HG03103 (cell line): ENCODE measurements at regions not wholly inside any gene's neighbourhood (a gene's known extent, or its start where the extent isn't known, plus 50 kb on each side); places are given as distances from the start of the nearest gene placed in this dataset.

Experiments used
- ATAC-seq: cut with Tn5 transposase; IDR thresholded peaks from one replicate; pipeline ENCODE4 v1.9.1; 2021; ENCODE audit warnings: low read depth; ENCODE audit not compliant: unreplicated experiment

DNA sequence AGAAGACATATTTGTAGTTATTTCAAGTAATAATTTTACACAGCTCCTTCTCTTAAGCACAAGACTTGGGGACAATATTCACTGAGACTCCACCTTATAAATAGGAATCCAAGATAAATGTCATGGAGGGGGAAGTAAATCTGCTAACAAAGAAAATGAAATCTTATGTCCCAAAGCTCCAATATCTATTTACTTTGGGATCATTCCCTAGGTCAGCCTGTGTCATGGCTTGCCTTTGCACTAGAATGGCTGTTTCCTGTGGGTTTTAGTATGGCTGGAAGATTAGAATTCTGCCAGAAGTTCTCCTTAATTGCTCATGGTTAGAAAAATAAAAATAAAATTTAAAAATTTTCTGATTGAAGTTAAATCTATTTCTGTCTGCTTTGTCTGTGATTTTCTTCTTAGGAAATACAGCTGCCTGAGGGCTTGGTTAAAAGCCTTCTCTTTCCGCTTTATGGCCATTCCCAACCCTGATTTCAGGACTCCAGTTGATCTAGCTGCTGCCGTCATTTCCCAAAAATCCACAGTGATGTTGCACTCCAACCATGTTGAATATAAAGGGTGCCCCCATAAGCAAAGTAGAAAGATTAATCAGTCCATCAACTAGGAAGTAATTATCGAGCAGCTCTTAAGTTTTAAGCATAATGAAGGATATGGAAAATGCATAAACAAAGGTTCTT, 326.4 kb upstream of the LYPLAL1 start:
- no peak for ATAC-seq

DNA sequence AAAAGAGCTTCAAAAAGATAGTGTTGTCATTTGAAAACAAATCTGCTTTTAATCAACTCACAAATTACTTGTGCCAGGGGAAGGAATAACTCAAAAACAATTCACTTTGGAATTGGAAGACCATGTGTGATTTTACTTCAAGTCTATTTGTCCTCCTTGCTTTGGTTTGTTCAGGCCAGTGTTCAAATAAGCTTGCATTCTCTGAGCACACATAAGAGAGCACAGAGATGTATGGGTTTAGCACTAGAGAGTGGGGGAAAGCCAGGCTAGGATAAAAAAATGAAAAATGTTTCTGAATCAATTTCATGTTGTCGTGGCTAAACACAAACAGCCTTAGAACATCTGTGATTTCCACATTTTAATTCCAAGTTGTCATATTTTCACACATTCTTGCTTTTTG, 325.7 kb upstream of the LYPLAL1 start:
- no peak for ATAC-seq

DNA sequence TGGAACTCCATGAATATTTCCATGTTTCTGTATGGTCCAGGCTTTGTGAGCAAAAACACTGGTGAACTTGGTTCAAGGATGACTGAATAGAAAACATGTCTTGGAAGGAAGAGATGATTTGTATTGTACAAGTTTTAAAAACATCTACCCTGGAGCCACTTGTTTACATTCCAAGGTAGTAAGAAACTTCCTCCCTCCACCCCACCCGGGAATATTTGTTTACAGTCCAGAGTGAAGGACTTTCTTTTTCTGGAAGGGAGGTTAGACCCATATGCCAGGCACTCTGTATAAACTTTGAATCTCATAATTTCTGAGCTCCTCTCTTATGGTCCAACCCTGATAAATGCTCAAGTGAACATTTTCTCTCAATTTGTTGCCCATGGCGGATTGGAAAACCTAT, 323.3 kb upstream of the LYPLAL1 start:
- ATAC-seq = no peak

DNA sequence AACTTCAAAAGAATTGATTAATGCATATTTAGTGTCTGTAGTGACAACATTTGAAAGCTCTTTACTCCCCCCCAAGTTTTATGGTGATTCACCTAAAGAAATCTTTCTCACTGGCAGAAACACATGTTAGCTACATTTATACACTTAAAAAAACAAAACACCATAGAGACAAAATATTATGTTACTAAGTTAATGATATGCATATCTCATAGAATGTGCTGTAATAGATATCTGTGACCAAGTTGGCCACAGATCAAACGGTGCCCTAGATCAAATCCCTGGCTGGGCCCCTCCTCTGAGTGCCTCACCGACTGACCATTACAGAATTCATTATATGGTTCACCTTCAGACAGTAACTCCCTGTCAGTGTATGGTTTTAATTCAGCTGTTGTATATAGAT, 322.1 kb upstream of the LYPLAL1 start:
- no peak for ATAC-seq

DNA sequence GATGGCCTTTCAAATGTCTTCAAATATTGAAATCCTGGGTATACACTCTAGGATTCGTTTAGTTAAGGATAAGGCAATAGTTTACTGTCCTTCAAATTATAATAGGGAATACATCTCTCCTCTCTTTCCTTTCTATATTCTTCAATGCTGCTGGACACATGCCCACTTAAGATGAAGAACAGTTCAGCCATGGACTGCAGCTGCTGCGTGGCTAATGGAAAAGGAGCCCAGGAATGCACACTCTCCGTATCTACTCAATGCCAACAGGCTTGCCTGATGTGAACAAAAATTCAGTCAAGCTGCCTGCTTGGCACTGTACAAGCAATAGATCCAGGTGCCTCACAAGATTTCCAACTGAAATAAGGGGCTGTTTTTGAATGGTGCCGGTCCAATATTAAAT, 321.2 kb upstream of the LYPLAL1 start:
- ATAC-seq = no peak

DNA sequence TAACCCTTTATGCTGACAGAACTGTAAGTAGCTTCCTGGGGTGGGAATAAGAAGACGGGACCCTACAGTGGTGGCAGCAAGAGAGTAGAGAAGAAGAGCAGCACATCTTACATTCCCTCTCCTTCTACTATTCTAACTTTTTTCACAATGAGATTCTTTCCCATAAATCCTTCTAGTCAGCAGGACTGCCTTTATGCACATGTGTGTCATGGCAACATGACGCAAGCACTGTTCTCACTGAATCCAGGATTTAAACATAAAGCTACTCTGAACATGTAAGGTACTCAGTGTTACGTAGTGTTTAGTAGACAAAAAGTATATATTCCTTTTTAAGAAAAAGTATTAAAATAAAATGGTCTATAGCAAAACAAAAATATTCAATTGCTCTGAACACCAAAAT, 309.7 kb upstream of the LYPLAL1 start:
- no peak for ATAC-seq

DNA sequence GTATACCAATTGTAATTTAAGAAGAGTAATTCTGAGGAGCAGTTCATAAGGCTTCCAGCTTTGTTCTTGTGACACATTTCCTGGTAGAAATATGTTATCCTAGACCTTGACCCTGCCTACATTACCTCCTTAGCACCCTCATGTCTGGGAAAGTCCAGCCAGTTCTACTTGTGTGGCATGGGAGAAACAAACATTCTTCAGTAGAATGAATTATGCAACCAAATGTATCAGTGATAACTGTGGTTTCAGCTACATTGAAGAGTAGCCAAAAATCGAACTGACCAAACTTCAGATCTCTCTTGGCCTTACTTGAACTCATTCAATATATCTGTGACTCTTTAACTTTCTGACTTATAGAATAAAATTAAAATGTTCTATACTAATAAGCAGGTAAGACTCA, 308.1 kb upstream of the LYPLAL1 start:
- no peak for ATAC-seq

DNA sequence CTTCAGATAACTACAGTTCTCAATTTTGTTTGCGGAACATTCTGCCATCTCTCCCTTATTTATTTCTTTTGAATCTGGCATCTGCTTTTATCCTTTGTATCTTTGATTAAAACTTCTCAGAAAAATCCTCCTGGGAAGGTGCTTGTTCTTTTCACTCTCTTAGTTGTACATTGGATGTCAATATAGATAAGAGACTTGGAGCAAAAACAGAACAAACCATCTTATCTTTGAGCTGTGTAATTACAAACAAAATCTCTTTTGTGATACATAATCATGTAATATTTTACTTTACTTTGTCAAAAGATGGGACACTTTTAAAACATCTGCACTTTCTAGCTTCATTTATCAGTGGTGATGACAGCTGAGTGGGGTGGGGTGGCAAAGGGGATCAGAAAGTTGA, 307.2 kb upstream of the LYPLAL1 start:
- ATAC-seq = no peak

DNA sequence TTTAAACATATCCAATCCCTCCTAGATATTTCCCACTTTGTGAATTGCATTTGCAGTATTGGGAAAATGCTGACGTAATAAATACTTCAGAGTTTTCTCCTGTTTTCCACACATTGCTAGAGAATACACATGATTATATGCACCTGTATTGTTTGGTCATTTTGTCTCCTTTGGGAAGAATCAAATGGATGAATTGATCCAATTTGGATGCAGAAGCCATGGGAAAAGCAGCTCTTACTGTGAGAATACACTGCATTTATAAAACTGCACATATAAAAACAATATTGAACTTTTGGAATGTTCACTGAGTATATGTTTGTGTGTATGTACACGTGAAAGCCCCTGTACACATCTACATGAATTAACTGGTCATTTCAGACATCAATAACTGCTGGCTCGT, 306.6 kb upstream of the LYPLAL1 start:
- ATAC-seq = no peak

DNA sequence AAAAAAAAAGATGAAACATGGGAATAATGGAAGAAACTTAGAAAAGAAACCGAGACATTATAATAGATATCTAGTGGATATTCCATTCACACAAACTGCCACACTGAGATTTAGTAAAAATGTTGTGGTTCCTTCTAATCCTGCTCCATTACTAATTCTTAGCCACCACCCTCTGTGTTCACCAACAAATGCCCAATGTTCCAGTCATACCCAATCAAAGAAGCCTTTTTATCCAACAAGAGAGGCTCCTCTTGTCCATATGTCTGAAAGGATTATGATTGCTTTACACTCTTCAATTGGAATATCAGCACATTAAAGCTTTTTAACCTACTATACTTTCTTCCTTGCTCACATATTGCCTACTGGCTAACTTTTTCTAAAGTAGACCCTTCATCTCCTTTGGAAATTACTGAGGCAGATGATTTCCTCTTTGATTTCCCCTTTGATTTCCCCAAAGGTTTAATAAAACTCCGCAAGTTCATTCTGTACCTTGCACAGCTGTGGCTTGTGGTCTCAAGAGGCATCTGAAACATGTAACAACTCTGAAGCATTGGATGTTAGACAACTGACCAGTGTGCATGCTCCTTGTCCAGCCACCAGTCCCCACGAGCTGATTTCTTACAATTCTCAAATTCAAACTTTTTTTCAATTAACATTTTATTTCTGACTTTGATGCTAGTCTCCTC, 305.6 kb upstream of the LYPLAL1 start:
- no peak for ATAC-seq

DNA sequence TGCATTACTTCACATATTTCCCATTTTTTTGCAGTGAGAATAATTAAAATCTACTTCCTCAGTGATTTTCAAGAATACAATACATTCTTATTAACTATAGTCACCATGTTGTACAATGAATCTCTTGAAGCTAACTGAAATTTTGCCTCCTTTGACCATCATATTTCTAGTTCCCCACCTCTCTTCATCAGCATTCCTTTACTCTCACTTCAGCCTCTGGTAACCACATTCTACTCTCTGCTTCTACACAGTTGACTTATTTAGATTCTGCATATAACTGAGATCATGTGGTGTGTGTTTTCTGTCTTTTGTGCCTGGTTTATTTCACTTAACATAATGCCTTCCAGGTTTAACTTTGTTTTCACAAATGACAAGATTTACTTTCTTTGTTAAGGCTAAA, 304.4 kb upstream of the LYPLAL1 start:
- ATAC-seq = no peak

DNA sequence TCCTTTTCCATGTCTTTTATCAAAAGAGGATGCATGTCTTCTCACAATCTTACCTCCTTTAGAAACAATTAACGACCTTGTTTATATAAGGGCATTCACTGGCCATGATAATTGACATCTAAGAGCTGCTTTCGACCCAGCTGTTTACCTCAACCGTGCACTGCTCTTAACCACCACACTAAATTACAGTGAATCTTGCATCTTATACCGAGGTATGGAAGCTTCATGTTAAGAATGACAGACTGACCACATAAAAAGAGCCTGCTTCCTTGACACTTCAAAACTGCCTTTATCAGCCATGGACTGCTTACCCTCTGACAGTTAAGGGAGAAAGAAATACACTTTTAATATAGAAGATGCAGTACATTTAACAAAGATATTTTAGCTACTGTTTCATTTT, 301.7 kb upstream of the LYPLAL1 start:
- no peak for ATAC-seq

DNA sequence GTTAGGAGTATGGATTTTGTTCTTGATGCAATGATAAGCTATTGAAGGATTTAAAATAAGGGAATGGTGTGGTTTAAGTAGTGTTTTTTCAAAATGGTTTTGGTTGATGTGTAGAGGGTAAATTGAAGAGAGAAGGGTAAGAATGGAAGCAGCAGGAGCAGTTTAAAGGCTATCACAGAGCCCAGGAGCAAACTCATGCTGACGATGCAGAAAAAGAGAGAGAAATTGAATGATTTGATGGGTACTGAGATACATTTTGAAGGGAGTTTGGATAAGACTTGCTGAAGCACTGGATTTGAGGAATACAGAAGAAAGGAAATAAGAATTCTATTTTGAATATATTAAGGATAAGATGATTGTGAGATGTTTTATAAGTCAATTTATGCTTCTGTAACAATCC, 300.8 kb upstream of the LYPLAL1 start:
- ATAC-seq = no peak

DNA sequence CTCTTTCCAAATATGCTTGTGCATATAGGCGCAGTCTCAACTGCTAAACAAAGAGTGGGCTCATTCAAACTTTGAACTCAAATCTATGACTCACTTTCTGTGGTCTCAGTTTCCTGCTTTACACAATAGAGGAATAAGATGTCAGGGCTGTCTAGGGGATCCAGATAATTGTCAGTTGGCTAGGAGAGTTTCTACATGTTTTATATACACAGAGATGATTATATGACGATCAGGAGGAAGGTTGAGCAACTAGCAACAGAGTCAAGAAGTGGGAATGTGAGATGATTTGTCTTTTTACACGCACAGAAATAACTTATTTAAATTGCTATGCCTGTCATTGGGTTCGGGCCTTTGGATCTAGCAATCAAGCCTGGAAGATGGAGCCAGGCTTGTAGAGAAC, 299.4 kb upstream of the LYPLAL1 start:
- ATAC-seq = no peak

DNA sequence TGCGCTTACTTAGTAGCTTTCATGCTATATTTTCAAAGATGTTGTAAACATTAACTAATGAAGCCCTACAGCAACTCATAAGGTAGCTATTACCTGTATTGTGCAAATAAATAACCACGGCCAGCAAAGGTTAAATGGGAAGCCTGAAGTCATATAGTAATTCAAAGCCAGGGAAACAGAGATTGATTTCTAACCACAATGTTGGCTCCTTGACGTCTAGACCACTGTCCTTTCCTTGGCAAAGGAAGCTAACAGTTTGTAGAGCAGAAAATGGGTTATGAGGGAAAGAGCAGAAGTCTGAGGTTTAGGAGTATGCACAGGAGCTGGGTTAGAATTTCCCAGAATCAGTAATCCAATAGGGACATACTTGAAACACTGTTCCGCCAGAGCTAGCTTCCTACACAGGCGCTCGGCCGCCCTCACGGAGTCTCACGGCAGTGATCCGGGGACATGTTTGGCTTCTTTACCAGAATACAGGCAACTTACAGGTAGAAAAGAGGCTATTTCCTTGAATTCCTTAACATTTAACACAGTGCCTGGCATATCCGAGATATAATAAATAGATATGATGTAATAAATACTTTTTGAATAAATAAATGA, 298.8 kb upstream of the LYPLAL1 start:
- ATAC-seq = no peak

DNA sequence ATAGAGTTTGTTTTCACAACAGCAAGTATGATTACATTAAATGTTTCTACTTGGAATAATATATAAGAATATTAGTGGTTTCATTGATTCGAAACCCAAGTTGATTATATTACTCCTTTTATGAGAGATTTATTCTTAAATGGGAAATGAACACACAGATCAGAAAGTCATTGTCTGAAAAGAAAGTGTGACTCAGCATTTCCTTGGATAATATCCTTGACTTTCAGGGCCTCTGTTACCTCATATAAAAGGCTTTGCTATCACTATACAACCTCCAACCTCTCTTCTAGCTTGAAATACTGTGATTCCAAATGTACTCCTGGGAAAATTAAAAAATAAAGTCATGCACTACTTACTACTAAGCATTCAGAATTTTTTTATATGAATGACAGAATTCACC, 295.3 kb upstream of the LYPLAL1 start:
- no peak for ATAC-seq

DNA sequence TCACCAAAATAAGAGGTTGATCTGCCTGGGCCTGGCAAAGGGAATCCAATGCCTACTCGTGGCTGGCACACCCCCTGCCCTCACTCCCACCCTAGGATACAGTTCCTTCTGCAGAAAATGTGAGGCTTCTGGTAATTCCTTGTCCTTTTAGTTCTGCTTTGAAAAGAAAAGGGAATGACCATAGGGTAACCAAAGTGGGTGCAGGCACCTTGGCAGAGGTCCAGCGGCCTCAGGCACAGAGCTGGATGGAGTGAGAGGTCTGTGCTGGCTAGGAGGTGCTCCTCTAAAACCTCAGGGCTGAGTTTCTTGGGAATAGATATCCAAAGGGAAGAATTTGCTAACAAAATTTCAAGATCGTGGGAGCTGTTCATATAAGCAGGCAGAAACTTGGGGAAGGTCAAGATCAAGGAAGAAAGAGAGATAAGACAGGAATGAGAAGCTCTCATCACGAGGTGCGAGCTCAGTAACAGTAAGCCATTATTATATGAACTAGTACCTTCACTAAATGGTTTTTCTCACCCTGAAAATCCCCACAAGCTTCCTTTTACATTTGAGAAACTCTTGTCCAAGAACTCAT, 293.1 kb upstream of the LYPLAL1 start:
- no peak for ATAC-seq

DNA sequence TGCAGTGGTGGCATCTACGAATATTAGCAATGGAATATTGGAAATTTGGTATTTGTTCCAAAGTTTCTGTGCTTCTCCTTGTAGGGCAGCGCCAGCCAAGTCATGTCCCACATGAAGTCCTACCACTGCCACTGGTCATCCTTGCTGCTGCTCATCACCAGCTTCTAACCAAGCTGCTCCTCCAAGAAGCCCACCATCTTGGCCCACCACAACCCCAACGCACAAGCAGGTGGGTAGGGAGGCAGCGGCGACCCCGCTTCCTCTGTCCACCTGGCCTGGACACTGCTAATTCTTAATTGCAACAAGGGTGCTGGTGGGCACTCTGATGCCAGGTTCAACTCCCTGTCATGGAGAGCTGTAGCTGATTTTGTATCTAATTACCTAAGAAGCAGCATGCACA, 291.2 kb upstream of the LYPLAL1 start:
- no peak for ATAC-seq

DNA sequence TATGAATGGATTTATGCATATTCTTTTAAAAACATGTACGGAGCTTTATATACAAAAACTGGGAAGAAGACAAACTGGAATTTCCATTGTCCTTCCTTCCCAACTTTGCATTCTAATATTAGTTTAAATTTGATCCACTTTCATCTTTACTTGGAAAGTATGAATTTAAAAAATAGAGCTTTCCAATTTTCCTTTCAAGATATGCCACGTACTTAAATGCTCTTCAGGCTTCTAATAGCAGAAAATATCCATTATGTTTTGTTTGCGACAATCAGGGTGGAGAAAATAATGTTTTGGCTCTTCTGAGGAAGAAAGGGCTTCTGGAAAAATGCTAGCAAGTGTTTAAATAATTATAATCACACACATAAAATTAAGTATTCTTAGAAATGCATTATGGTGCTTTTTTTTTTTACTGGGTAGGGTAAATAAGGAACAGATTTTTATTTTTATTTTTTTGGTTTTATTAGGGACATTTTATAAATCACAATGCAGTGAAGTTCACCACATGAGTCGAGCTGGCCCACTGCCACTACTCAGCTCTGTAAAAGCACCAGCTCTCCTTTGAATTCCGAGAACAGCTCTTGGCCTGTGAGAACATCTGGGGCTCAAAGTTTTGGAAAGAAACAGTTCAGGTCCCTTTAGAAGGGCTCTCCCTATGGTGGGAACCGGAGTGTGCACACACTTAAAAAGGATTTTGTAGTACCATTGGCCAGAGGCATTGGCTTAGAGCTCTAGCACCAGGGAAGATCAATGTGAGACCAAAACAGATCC, 287.4 kb upstream of the LYPLAL1 start:
- no peak for ATAC-seq

DNA sequence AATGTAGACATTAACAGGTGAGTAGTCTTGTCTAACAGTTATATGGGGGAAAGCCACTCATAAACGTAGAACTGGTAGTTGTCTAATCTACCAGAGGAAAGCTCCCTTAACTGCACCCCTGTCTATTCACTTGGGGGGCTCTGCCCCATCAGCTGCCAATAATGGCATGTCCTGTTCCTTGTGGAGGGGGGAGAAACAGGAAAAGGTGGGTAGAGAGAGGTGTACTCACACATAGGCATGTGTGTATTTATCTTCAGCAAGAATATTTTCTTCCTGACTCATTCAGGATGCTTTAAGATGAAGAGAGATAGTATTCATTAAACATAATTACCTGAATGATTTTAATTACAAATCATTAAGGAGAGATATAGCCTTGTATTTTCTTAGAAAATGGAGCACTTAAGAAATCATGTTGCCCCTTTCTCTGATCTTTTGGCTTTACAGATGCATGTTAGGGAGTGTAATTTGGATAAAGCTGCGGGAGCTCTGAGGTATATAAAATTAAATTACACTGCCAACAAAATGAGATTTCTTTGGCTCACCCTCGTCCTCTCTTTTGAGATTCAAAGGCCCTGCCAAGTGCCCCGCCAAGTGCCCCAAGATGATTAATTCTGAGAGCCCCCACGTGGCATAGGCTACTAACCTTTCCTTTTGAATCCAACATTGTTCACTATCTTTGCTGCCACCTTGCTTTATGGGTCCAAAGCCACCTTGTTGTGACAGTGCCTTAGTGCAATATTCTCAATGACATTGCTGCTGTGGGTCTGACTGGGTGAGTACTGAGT, 286.3 kb upstream of the LYPLAL1 start:
- ATAC-seq = no peak
